ENCODE measurements at regions not wholly inside any gene's neighbourhood (a gene's known extent, or its start where the extent isn't known, plus 50 kb on each side); places are given as distances from the start of the nearest gene placed in this dataset.

GRCh38 chr14:61939776-61940175, 177.6 kb downstream of the SNAPC1 start:
- H3K9me3 ChIP-seq: no peaks in the 10 kb centered on the region
- H3K36me3 ChIP-seq: no peaks in the 10 kb centered on the region
- FAIRE-seq: no peak
- DNase-seq: no peak
- H3K27me3 ChIP-seq: no peaks in the 10 kb centered on the region
- ATAC-seq: no peak
- H3K4me1 ChIP-seq: no peaks in the 10 kb centered on the region
- no peak overlapping the region for H3K4me3 ChIP-seq
- H3K27ac ChIP-seq: no peak overlapping the region
- no peak for TF ChIP-seq CTCF (IDR thresholded peaks at IDR 0.05)
- 44 to 70% methylated on average over 2 of the region's 2 CpGs for WGBS, 2 donors
- intact Hi-C loops (cut with DNase I): no loop called here

GRCh38 chr14:61940666-61941420, 178.6 kb downstream of the SNAPC1 start:
- no peaks in the 10 kb centered on the region for H3K9me3 ChIP-seq
- FAIRE-seq: no peak
- no peak overlapping the region for H3K27ac ChIP-seq
- DNase-seq: no peak
- intact Hi-C loops (cut with DNase I): no loop called here
- ATAC-seq: no peak
- H3K27me3 ChIP-seq: no peaks in the 10 kb centered on the region
- H3K36me3 ChIP-seq: no peaks in the 10 kb centered on the region
- TF ChIP-seq CTCF (IDR thresholded peaks at IDR 0.05): no peak
- H3K4me3 ChIP-seq: no peak overlapping the region
- whole genome bisulfite sequencing, 2 donors: 55 to 65% methylated on average over 7 of the region's 7 CpGs
- no peaks in the 10 kb centered on the region for H3K4me1 ChIP-seq

- H3K27ac ChIP-seq: no peak overlapping the region
Measured at GRCh38 chr14:61941421-61942150, 179.4 kb downstream of the SNAPC1 start.

GRCh38 chr14:61948376-61948775, 186.2 kb downstream of the SNAPC1 start:
- Histone ChIP-seq H3K27ac (no peak overlapping the region), H3K4me3 (no peak overlapping the region), H3K27me3 (no peaks in the 10 kb centered on the region), H3K4me1 (no peaks in the 10 kb centered on the region), H3K36me3 (no peaks in the 10 kb centered on the region), H3K9me3 (no peaks in the 10 kb centered on the region)
- ATAC-seq (no peak), DNase-seq (no peak), FAIRE-seq (no peak)
- TF ChIP-seq CTCF (IDR thresholded peaks at IDR 0.05): no peak
- intact Hi-C loops (cut with DNase I): no loop called here
- WGBS, 2 donors: 73 to 76% methylated on average over 6 of the region's 6 CpGs

More at GRCh38 chr14:61941421-61942150, 179.4 kb downstream of the SNAPC1 start:
- Histone ChIP-seq H3K36me3 (no peaks in the 10 kb centered on the region), H3K4me1 (no peaks in the 10 kb centered on the region), H3K9me3 (no peaks in the 10 kb centered on the region), H3K27me3 (no peaks in the 10 kb centered on the region), H3K4me3 (no peak overlapping the region)
- no peak for TF ChIP-seq CTCF (IDR thresholded peaks at IDR 0.05)
- ATAC-seq (no peak), FAIRE-seq (no peak), DNase-seq (no peak)
- WGBS, 2 donors: 91 to 93% methylated on average over 4 of the region's 4 CpGs
- intact Hi-C loops (cut with DNase I): no loop called here

- no peak for TF ChIP-seq CTCF (IDR thresholded peaks at IDR 0.05)
- no peaks in the 10 kb centered on the region for H3K9me3 ChIP-seq
- intact Hi-C loops (cut with DNase I): no loop called here
- no peak overlapping the region for H3K27ac ChIP-seq
- DNase-seq (no peak), FAIRE-seq (no peak), ATAC-seq (peak in 2 of 4 donors; percentile 48 to 63)
- WGBS, 2 donors: 88 to 91% methylated on average over 3 of the region's 3 CpGs
- no peaks in the 10 kb centered on the region for H3K27me3 ChIP-seq
- H3K4me1 ChIP-seq: no peaks in the 10 kb centered on the region
- no peaks in the 10 kb centered on the region for H3K36me3 ChIP-seq
- H3K4me3 ChIP-seq: no peak overlapping the region
Measured at GRCh38 chr14:61950340-61950739, 188.1 kb downstream of the SNAPC1 start.
